ENCODE measurements at regions not wholly inside any gene's neighbourhood (a gene's known extent, or its start where the extent isn't known, plus 50 kb on each side); places are given as distances from the start of the nearest gene placed in this dataset.

GRCh38 chr13:61013796-61014195, 401.9 kb downstream of the PCDH20 start:
- DNase-seq, result no peak

DNA sequence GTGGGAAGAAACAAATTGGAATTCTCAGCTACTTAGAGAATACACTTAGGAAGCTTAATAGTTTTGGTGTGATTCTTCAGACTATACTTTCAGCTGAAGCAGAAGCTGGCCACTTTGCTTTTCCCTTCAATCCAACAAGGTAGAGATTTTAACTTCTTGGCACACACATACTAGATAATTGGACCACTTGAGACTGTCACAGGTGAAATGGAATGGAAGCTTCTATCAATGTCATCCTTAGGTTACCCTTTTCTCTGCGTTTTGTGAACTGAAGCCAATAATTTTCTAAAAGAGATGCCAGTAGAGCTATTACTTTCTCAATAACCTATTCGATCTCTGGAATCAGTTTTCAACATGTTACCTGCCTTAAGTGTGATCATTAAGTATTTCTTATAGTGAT, 405.3 kb downstream of the PCDH20 start:
- DNase-seq, result no peak

DNA sequence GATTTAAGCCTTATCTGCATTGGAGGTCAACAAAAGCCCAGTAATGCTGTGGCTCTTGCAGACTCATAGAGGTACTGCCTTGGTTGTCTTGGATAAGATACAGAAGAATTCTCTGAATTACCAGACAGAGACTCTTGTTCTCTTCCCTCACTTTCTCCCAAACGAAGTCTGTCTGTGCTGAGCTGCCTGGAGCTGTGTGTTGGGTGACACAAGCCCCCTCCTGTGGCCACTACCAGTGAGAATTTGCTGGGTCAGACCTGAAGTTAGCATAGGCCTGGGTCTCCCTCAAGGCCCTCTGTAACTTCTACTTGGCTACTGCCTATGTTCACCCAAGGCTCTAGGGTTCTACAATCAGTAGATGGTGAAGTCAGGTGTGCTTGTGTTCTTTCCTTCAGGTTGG, 413.0 kb downstream of the PCDH20 start:
- no peak for DNase-seq

GRCh38 chr13:60990032-60990733, 425.5 kb downstream of the PCDH20 start:
- no peak for DNase-seq

DNA sequence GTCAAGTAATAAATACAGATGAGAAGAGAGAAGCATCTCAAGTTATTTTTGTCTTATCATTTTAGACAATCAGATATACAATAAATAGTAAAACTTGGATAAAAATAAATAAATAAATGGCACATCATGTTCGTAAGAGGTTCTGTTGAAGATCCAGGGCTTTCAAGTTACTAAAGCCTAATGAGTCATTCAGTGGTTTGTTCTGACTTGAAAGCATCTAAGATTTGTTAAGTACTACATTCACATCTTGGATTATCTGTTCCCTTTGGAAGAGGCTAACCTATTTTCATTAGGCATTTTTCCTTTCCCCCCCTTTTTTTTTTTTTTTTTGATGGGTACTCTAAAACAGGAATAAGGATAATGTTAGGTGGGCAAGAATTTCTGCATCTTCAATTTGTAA, 429.3 kb downstream of the PCDH20 start:
- no peak for DNase-seq

DNA sequence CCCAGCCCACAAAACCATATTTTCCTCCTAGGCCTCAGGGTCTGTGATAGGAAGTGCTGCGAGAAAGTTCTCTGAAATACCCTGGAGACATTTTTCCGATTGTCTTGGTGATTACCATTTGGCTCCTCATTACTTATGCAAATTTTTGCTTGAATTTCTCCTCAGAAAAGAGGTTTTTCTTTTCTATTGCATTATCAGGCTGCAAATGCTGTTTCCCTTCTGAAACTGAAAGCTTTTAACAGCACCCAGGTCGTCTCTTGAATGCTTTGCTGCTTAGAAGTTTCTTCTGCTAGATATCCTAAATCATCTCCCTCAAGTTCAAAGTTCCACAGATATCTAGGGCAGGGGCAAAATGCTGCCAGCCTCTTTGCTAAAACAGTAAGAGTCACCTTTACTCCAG, 434.2 kb downstream of the PCDH20 start:
- no peak for DNase-seq

DNA sequence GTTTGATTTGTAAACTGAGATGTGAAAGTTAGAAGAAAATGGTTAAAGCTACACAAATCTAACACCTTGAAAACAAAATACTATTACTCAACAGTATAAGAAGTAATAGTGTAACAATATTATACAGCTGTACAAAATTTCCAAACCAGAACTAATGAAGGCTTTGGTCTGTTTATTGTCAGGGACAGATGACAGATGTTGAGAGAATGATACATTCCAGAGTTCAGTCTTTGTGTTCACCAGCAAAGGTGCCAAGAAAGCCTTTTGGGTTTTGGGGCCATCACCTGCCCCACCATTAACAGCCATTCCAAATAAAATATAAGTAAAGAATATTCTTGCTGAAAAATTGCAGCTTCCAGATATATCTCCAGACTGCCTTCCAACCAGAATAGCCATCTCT, 439.3 kb downstream of the PCDH20 start:
- no peak for DNase-seq

DNA sequence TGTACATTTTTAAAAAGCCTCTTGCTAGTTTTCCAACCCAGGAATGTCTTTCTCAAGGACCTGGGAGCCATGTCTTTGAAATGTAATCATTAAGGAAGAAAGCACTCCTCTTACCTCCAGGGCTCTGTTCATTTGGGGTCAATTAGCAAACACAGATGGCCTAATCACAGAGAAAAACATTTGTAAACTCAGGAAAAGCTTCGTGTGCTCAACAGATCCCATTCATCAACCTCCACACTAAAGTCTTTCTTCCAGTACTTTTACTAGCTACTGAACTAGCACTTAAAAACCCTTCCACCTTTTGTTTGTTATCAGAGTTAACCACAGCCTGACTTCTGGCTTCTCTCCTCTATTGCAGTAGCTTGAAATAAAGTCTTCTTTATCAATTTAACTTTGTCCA, 441.4 kb downstream of the PCDH20 start:
- no peak for DNase-seq

- DNase-seq, result no peak
Observed at GRCh38 chr13:60973529-60973928, 442.1 kb downstream of the PCDH20 start.

DNA sequence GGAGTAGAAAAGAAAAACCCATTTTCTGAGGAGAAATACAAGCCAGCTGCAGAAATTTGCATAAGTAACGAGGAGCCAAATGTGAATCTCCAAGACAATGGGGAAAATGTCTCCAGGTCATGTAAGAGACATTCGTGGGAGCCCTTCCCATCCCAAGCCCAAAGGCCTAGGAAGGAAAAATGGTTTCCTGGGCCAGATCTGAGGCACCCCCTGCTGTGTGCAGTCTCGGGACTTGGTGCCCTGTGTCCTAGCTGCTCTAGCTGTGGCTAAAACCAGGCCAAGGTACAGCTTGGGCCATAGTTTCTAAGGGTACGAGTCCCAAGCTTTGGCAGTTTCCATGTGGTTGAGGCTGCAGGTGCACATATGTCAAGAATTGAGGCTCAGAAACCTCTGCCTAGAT, 444.9 kb downstream of the PCDH20 start:
- no peak for DNase-seq

DNA sequence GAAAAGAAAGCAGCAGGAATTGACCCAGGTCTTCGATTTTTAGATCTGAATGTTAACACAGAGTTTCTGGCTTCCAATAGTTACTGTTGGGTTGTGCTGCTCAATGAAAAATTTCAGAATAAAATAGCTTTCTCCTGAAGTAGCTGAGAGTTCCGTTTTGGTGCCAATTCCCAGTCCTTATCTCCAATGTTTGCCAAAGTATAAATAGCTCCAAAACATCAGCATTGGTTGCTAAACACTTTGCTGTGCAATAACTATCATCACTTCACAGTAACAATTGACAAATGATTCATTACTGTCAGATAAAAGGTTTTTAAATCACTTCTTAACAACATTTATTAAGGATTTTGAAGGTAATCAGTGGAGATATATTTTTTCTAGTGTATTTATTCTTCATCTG, 446.0 kb downstream of the PCDH20 start:
- DNase-seq, result no peak

- DNase-seq, result no peak
Observed at GRCh38 chr13:60959427-60959826, 456.2 kb downstream of the PCDH20 start.

GRCh38 chr13:60957816-60958215, 457.8 kb downstream of the PCDH20 start:
- DNase-seq, result no peak

- no peak for DNase-seq
Observed at GRCh38 chr13:60945396-60945795, 470.3 kb downstream of the PCDH20 start.

DNA sequence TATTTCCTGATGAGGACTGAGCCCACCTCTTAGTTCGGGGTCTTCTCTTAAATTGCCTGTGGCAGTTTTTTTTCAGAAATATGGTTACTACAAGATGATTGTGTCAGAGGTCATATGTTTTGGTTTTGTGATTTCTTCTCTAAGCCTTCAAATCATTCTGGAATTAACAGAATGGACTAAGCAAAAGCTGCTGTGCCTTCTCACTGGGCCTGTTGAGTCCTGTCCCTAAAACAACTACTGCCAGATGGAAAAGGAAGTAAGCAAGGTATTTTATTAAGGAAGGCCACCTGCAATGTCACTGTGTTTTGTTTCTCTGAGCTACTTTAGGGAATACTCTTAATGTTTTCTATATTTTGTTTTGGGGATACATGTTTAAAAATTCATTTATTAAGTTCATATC, 470.8 kb downstream of the PCDH20 start:
- no peak for DNase-seq

GRCh38 chr13:60944016-60944415, 471.6 kb downstream of the PCDH20 start:
- no peak for DNase-seq

DNA sequence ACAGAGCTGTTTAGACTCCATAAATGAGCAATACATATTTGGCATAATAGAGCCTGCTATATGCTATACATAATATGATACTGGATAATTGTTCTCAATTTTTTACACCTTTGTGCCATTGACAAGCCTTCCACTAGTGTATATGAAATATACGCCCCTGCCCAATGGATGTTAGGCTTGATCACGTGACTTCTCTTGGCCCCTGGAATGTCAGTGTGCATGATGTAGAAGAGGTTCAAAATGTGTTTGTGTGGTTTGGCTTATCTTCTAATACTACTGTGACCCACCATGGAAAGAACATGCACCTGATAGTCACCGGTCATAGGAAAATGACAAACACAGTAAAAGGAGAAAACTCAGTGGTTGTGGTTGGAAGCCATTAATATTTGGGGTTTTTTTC, 479.4 kb downstream of the PCDH20 start:
- no peak for DNase-seq

DNA sequence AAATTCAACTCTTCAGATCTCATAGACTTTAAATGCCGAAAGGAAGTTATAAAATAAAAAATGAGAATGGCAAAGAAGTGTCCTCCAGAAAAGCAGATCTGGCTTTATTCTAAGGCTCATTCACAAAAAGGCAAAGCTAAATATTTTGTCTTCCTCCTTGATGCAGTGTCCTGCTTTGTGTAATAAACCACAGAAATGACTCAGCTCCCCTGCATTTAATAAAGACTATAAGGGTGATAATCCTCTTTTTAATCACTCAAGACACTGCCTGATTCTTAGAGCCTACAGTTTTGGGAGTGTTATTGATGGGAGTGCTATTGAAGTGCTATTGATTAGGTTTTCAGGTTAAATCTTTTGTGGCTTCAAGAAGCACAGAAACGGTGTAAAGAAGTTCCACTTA, 482.0 kb downstream of the PCDH20 start:
- DNase-seq, result no peak

- DNase-seq, result no peak
Observed at GRCh38 chr13:60931858-60932546, 483.6 kb downstream of the PCDH20 start.

DNA sequence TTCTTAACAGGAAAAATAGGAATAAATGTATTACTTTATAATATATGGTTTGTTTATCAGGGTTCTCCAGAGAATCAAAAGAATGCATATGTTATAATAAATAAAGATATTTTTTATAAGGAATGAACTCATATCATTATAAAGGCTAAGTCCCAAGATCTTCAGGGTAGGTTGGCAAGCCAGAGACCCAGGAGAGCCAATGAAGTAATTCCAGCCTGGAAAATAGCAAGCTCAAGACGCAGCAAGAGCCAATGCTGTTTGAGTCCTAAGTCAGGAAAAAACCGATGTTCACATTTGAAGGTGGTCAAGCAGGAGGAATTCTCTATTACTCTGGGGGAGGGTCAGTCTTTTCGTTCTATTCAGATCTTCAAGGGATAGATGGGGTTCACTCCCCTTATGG, 490.0 kb downstream of the PCDH20 start:
- DNase-seq, result no peak

- DNase-seq, result no peak
Observed at GRCh38 chr13:60924856-60925255, 490.8 kb downstream of the PCDH20 start.

DNA sequence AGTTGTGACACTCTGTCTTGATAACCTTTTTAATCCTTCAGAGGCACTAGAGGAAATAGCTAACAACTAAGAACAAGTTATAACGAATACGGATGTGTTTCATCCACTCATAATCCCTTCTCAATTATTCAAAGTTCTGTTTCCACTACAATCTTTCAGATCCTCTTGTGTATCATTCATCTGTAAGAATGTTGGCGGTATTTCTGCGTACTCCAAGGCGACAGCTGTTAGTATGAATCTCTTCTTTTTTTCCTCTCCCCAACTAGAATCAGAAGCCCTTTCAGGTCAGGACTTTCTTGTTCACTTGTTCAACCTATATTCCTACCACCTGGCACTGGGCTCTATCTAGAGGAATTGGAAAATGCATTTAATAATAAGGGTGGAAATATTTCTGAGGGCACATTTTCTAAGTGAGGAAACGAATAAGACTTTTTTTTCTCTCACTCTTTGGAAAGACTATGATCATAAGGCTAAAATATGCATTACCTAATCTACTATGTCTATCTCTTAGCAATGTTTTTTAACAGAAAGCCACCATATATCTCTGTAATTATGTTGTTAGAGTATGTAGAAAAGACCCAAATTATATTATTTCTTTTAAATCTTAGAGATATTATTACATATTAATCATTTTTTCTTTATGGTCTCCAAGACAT, 492.9 kb downstream of the PCDH20 start:
- no peak for DNase-seq

- DNase-seq, result no peak
Observed at GRCh38 chr13:60893801-60894200, 496.8 kb downstream of the TDRD3 start.

GRCh38 chr13:60887711-60888110, 490.7 kb downstream of the TDRD3 start:
- no peak for DNase-seq
